PC-3 (cell line): ENCODE measurements at regions not wholly inside any gene's neighbourhood (a gene's known extent, or its start where the extent isn't known, plus 50 kb on each side); places are given as distances from the start of the nearest gene placed in this dataset.

Experiments used
- CTCF ChIP-seq: fragments of 300-600 bp; sonication (generic); conservative IDR thresholded peaks from 2 replicates; pipeline ENCODE4 v1.5.1; 2017; ENCODE audit warnings: antibody characterized with exemption, low read depth, mild to moderate bottlenecking, low read length
- EZH2 ChIP-seq: fragments of 300-600 bp; sonication (generic); IDR thresholded peaks from one replicate; pipeline ENCODE4 v1.6.1; 2017; ENCODE audit warnings: antibody characterized with exemption, mild to moderate bottlenecking, low read length; ENCODE audit not compliant: unreplicated experiment
- EZH2phosphoT487 ChIP-seq: fragments of 300-600 bp; sonication (generic); IDR thresholded peaks from 2 replicates; pipeline ENCODE4 v1.6.1; 2018; ENCODE audit warnings: mild to moderate bottlenecking, antibody characterized with exemption, low read length, borderline replicate concordance

DNA sequence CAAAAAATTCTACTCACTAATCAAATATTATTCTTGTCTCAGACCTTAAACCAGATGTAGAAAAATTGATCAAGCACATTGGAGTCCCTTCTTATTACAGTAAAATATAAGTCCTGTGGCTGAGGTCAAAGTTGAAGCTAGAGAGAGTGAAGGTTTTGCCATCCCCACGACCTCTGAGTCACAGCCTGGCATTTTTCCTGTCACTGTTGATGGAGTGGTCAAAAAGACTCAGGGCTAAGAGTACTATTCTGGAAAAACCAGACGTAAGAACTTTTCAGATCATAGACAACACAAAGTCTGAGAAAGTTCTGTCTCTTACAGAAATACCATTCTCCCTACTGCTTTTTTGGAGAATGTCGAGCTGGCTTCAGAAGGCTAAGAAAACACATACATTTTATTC lies 323.7 kb upstream of the ANKRD30A start:
- TF ChIP-seq CTCF (no peak), EZH2 (no peak), EZH2phosphoT487 (no peak)
